CD4-positive, CD25-positive, alpha-beta regulatory T cell (primary cell): ENCODE measurements at regions not wholly inside any gene's neighbourhood (a gene's known extent, or its start where the extent isn't known, plus 50 kb on each side); places are given as distances from the start of the nearest gene placed in this dataset.

Experiments
- ATAC-seq, 2 donors: fragments of 150-1000 bp; cut with Tn5 transposase; one replicate each; pipeline ENCODE4 v1.10.0; 2021; ENCODE audit warnings: low read depth in 2 of 2, moderate number of reproducible peaks in 2 of 2, moderate library complexity in 1 of 2
- DNase-seq, 3 donors: peaks; one replicate each; pipeline versions ENCODE4 v3.0.0 to v3.0.0-alpha.2; 2012 to 2022; ENCODE audit warnings: mixed read lengths in 1 of 3
- H3K27ac ChIP-seq: one replicate; pipeline ENCODE4 v1.7.0; 2013; ENCODE audit warnings: mild to moderate bottlenecking, low read length; ENCODE audit not compliant: insufficient read depth, poor library complexity, severe bottlenecking
- H3K27me3 ChIP-seq: one replicate; pipeline ENCODE4 v1.7.0; 2013; ENCODE audit warnings: low read length; ENCODE audit not compliant: control insufficient read depth, insufficient read depth
- H3K36me3 ChIP-seq: one replicate; pipeline ENCODE4 v1.7.0; 2013; ENCODE audit warnings: mild to moderate bottlenecking, low read length, moderate library complexity; ENCODE audit not compliant: control insufficient read depth, insufficient read depth
- H3K4me1 ChIP-seq: 2 replicates; pipeline ENCODE4 v1.7.0; 2013; ENCODE audit warnings: mild to moderate bottlenecking, low read length; ENCODE audit not compliant: insufficient read depth, control insufficient read depth, poor library complexity, severe bottlenecking
- H3K4me3 ChIP-seq: one replicate; pipeline ENCODE4 v1.7.0; 2013; ENCODE audit warnings: low read depth, mild to moderate bottlenecking, low read length, moderate library complexity
- H3K9me3 ChIP-seq, 2 experiments: 1 replicate in 1 of 2; 2 replicates in 1 of 2; pipeline ENCODE4 v1.7.0; 2013; ENCODE audit warnings: low read length in 2 of 2, mild to moderate bottlenecking in 1 of 2, moderate library complexity in 1 of 2; ENCODE audit not compliant: control insufficient read depth in 2 of 2
- H3K27ac Mint-ChIP-seq, 3 donors: one replicate each; pipeline ENCODE4 v1.8.0; 2020 to 2022; ENCODE audit warnings: mild to moderate bottlenecking in 3 of 3, mixed read lengths in 3 of 3, moderate library complexity in 2 of 3
- H3K27me3 Mint-ChIP-seq: one replicate; pipeline ENCODE4 v1.8.0; 2022; ENCODE audit warnings: mild to moderate bottlenecking, mixed read lengths
- H3K36me3 Mint-ChIP-seq: one replicate; pipeline ENCODE4 v1.8.0; 2020; ENCODE audit warnings: mixed read lengths
- H3K4me1 Mint-ChIP-seq, 4 donors: one replicate each; pipeline ENCODE4 v1.8.0; 2020 to 2022; ENCODE audit warnings: mixed read lengths in 4 of 4, mild to moderate bottlenecking in 1 of 4
- H3K4me3 Mint-ChIP-seq, 4 donors: one replicate each; pipeline ENCODE4 v1.8.0; 2020 to 2022; ENCODE audit warnings: mild to moderate bottlenecking in 4 of 4, mixed read lengths in 4 of 4, moderate library complexity in 3 of 4
- H3K9me3 Mint-ChIP-seq, 7 donors: one replicate each; pipeline ENCODE4 v1.8.0; 2020 to 2022; ENCODE audit warnings: mixed read lengths in 7 of 7, mild to moderate bottlenecking in 3 of 7, moderate library complexity in 2 of 7

- Mint-ChIP-seq H3K27me3 (peaks cover 11% of the 10 kb centered on the region), H3K4me1 (no peaks in the 10 kb centered on the region), H3K36me3 (no peaks in the 10 kb centered on the region), H3K27ac (no peak overlapping the region), H3K4me3 (no peak overlapping the region), H3K9me3 (peaks cover 0 to 15% (median 0%) of the 10 kb centered on the region in 7 donors)
- Histone ChIP-seq H3K36me3 (no peaks in the 10 kb centered on the region), H3K27ac (no peak overlapping the region), H3K9me3 (peaks cover 7 to 10% of the 10 kb centered on the region in 2 experiments), H3K4me1 (no peaks in the 10 kb centered on the region), H3K27me3 (no peaks in the 10 kb centered on the region), H3K4me3 (no peak overlapping the region)
- ATAC-seq (no peak), DNase-seq (no peak)
Measured at GRCh38 chr7:1331561-1332467, 99.1 kb downstream of the UNCX start.

GRCh38 chr7:1336509-1336908 is 103.8 kb downstream of the UNCX start:
- DNase-seq (no peak), ATAC-seq (no peak)
- no peak overlapping the region for H3K27ac ChIP-seq
- H3K4me3 Mint-ChIP-seq, result no peak overlapping the region
- H3K4me3 ChIP-seq, result no peak overlapping the region
- H3K27me3 ChIP-seq, result no peaks in the 10 kb centered on the region
- H3K36me3 Mint-ChIP-seq, result no peaks in the 10 kb centered on the region
- H3K27ac Mint-ChIP-seq, result no peak overlapping the region
- H3K9me3 ChIP-seq, result peaks cover 8 to 15% of the 10 kb centered on the region in 2 experiments
- peaks cover 20% of the 10 kb centered on the region for H3K27me3 Mint-ChIP-seq
- H3K4me1 ChIP-seq, result no peaks in the 10 kb centered on the region
- peaks cover 0 to 31% (median 5%) of the 10 kb centered on the region in 7 donors for H3K9me3 Mint-ChIP-seq
- no peaks in the 10 kb centered on the region for H3K36me3 ChIP-seq
- no peaks in the 10 kb centered on the region for H3K4me1 Mint-ChIP-seq

DNA sequence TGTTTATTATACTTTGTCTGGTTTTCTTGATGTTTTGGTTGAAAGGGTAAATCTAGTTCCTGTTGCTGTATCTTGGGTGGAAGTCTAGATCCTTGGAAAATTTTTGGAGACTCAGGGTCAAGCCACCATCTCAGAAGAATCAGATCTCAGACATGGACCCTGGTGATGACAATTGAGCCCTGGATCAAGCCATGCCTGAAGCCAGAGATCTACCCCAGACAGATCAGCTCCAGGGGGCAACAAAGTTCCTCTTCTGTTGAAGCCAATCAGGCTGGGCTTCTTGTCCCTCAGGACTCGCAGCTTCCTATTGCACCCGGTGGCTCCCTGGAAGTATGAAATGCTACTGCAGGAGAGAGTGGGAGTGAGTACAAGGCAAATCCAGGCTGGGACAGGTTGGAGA is 106.9 kb downstream of the UNCX start:
- DNase-seq (no peak), ATAC-seq (no peak)
- H3K27ac Mint-ChIP-seq, result no peak overlapping the region
- H3K27ac ChIP-seq, result no peak overlapping the region
- peaks cover 0 to 35% (median 5%) of the 10 kb centered on the region in 7 donors for H3K9me3 Mint-ChIP-seq
- H3K4me1 Mint-ChIP-seq, result no peaks in the 10 kb centered on the region
- no peaks in the 10 kb centered on the region for H3K36me3 ChIP-seq
- no peaks in the 10 kb centered on the region for H3K4me1 ChIP-seq
- H3K36me3 Mint-ChIP-seq, result no peaks in the 10 kb centered on the region
- no peak overlapping the region for H3K4me3 ChIP-seq
- no peaks in the 10 kb centered on the region for H3K27me3 ChIP-seq
- H3K9me3 ChIP-seq, result peaks cover 8 to 15% of the 10 kb centered on the region in 2 experiments
- no peak overlapping the region for H3K4me3 Mint-ChIP-seq
- peaks cover 13% of the 10 kb centered on the region for H3K27me3 Mint-ChIP-seq

GRCh38 chr7:1340031-1340430 is 107.4 kb downstream of the UNCX start:
- Mint-ChIP-seq H3K9me3 (peaks cover 0 to 34% (median 5%) of the 10 kb centered on the region in 7 donors), H3K27me3 (peaks cover 13% of the 10 kb centered on the region), H3K36me3 (no peaks in the 10 kb centered on the region), H3K4me1 (no peaks in the 10 kb centered on the region), H3K27ac (no peak overlapping the region), H3K4me3 (no peak overlapping the region)
- no peak overlapping the region for H3K4me3 ChIP-seq
- H3K27me3 ChIP-seq, result no peaks in the 10 kb centered on the region
- no peaks in the 10 kb centered on the region for H3K36me3 ChIP-seq
- DNase-seq (no peak), ATAC-seq (no peak)
- H3K4me1 ChIP-seq, result no peaks in the 10 kb centered on the region
- peaks cover 8 to 15% of the 10 kb centered on the region in 2 experiments for H3K9me3 ChIP-seq
- H3K27ac ChIP-seq, result no peak overlapping the region

DNA sequence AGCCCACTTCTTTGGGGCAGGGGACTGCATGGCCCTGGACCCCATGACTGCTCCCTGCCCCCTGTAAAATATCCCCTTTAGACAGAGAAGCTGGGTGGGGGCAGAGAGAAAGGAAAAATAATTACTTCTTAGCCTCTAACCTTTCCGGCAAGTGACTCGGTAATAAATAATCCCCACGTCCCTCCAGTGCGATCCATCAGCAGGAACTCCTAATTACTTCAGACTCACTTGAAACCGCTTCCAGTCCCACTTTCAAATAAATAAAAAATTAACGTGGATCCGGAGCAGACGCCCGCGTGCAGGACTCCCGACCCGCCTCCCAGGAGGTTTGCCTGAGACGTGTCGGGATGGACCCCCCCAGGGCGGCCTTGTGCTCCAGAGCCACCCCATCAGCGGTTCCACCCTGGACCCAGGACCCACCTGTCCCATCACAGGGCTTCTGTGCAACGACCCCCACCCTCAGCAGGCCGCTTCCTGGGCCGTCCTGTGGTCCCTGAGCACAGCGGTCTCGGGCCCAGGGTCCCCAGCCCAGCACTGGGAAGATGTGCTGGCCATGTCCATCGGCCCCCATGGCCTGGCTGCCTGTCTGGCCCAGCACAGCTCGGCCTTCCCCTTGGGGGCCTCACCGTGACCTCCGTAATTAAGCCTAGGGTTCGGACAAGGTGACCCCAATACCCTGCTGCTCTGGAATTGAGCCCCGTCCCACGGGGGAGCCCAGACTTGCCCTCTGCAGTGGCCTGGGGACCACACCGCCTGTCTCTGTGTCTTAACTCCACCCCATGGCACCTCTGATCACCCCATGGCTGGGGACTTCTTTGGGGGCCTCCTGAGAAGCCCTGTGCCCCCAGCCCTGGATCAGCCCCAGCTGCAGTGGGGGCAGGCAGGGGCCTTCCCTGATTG is 108.0 kb downstream of the UNCX start:
- peaks cover 12% of the 10 kb centered on the region for H3K27me3 Mint-ChIP-seq
- H3K9me3 Mint-ChIP-seq, result peaks cover 0 to 31% (median 5%) of the 10 kb centered on the region in 7 donors
- DNase-seq, result no peak
- no peak overlapping the region for H3K4me3 Mint-ChIP-seq
- no peaks in the 10 kb centered on the region for H3K36me3 ChIP-seq
- H3K4me1 Mint-ChIP-seq, result no peaks in the 10 kb centered on the region
- H3K27ac Mint-ChIP-seq, result no peak overlapping the region
- H3K27ac ChIP-seq, result no peak overlapping the region
- peaks cover 8 to 15% of the 10 kb centered on the region in 2 experiments for H3K9me3 ChIP-seq
- no peaks in the 10 kb centered on the region for H3K36me3 Mint-ChIP-seq
- H3K4me1 ChIP-seq, result no peaks in the 10 kb centered on the region
- ATAC-seq, result no peak
- H3K27me3 ChIP-seq, result no peaks in the 10 kb centered on the region
- no peak overlapping the region for H3K4me3 ChIP-seq

GRCh38 chr7:1341361-1342089 is 108.9 kb downstream of the UNCX start:
- Histone ChIP-seq H3K27me3 (no peaks in the 10 kb centered on the region), H3K27ac (no peak overlapping the region), H3K9me3 (peaks cover 4 to 7% of the 10 kb centered on the region in 2 experiments), H3K4me3 (no peak overlapping the region), H3K4me1 (no peaks in the 10 kb centered on the region), H3K36me3 (no peaks in the 10 kb centered on the region)
- Mint-ChIP-seq H3K27me3 (peaks cover 9% of the 10 kb centered on the region), H3K36me3 (no peaks in the 10 kb centered on the region), H3K4me3 (no peak overlapping the region), H3K9me3 (peaks cover 0 to 23% (median 5%) of the 10 kb centered on the region in 7 donors), H3K27ac (no peak overlapping the region), H3K4me1 (no peaks in the 10 kb centered on the region)
- no peak for DNase-seq
- no peak for ATAC-seq

DNA sequence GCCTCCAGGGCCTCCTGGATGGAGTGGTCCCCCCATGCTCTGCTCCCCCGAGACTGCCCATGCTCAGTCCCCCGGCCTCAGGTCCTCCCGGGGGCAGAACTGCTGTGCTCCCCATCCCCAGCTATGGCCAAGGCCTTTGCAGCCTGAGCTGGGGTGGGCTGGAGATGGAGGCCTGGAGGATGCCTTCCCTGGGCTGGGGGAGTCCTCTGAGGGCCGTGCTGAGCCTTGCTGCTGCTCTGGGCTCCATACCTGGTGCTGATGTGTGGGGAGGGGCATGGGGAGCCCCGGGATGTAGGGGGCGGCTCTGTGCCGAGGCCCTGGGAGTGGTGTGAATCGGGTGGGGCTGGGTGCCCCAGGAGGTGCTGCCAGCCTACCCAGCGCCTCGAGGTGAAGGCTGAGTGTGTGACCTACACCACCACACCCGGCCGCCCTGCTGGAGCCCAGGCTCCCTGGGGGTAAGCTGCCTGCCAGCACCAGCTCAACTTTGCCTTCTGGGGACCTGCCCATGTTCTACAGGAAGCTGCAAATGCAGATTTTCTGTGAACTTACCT is 109.5 kb downstream of the UNCX start:
- no peaks in the 10 kb centered on the region for H3K4me1 Mint-ChIP-seq
- H3K27me3 Mint-ChIP-seq, result peaks cover 8% of the 10 kb centered on the region
- Histone ChIP-seq H3K36me3 (no peaks in the 10 kb centered on the region), H3K4me1 (no peaks in the 10 kb centered on the region), H3K27ac (no peak overlapping the region), H3K27me3 (no peaks in the 10 kb centered on the region), H3K4me3 (no peak overlapping the region), H3K9me3 (peaks cover 0 to under 1% of the 10 kb centered on the region in 2 experiments)
- no peak for DNase-seq
- peaks cover 0 to 19% (median 5%) of the 10 kb centered on the region in 7 donors for H3K9me3 Mint-ChIP-seq
- H3K4me3 Mint-ChIP-seq, result no peak overlapping the region
- no peak overlapping the region for H3K27ac Mint-ChIP-seq
- ATAC-seq, result no peak
- H3K36me3 Mint-ChIP-seq, result no peaks in the 10 kb centered on the region
